GM12874 (cell line): ENCODE measurements at regions not wholly inside any gene's neighbourhood (a gene's known extent, or its start where the extent isn't known, plus 50 kb on each side); places are given as distances from the start of the nearest gene placed in this dataset.

ENCODE experiments used
- TF ChIP-seq, protein P1 (sequence below): IDR thresholded peaks from 2 replicates; pipeline ENCODE4 v1.5.1; 2011; ENCODE audit warnings: low read depth, mild to moderate bottlenecking, control low read depth, low read length, moderate library complexity; ENCODE audit not compliant: insufficient read depth

DNA sequence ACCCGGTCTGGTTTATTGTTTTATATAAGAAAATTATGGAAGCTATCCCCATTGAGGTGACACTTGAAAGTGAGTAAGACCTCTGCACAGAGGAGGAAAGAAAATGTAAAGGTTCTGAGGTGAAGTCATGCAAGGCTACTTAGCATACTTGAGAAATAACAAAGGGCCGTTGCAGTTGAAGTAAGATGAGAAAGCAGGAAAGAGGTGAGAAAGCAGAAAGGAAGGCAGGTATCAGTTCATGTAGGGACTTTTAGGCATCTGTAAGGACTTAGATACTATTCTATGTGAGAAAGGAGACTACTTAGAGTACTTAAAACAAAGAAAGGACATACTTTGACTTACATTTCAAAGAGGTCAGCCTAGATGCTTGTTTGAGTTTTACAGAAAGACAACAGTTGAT lies 84.7 kb downstream of the CASP12 start:
- TF ChIP-seq, protein P1, sequence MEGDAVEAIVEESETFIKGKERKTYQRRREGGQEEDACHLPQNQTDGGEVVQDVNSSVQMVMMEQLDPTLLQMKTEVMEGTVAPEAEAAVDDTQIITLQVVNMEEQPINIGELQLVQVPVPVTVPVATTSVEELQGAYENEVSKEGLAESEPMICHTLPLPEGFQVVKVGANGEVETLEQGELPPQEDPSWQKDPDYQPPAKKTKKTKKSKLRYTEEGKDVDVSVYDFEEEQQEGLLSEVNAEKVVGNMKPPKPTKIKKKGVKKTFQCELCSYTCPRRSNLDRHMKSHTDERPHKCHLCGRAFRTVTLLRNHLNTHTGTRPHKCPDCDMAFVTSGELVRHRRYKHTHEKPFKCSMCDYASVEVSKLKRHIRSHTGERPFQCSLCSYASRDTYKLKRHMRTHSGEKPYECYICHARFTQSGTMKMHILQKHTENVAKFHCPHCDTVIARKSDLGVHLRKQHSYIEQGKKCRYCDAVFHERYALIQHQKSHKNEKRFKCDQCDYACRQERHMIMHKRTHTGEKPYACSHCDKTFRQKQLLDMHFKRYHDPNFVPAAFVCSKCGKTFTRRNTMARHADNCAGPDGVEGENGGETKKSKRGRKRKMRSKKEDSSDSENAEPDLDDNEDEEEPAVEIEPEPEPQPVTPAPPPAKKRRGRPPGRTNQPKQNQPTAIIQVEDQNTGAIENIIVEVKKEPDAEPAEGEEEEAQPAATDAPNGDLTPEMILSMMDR: no peak

DNA sequence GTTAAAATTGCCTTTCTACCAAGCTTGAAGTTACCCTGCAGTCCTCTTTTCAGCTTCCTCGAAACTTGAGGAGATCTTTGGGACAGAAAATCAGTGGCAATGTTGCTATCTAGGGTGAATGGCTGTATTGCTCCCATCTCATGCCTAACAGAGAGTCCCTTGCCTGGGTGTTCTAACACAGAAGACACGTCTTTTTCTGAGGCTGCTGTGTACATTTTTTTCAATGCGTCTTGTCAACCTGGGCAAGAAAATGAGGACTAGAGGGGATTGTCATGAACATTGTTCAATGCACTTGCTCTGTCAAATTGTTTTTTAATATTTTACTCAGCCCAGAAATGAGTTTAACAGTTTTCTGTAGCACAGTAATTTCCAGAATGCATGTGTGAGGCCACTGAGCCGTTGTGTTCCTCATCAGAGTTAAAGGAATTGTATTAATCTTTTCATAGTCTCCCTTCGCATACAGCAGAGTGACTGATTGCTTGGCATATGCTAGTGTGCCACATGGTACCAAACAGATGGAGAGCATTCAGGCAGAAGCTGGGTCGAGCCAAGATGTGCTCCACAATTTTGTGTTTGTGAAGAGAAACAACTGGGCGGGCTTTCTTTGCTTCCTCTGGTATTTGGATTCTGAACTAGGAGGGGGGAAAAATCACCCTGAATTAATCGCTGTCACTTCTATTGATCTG lies 86.0 kb downstream of the CASP12 start:
- TF ChIP-seq, protein P1: no peak

DNA sequence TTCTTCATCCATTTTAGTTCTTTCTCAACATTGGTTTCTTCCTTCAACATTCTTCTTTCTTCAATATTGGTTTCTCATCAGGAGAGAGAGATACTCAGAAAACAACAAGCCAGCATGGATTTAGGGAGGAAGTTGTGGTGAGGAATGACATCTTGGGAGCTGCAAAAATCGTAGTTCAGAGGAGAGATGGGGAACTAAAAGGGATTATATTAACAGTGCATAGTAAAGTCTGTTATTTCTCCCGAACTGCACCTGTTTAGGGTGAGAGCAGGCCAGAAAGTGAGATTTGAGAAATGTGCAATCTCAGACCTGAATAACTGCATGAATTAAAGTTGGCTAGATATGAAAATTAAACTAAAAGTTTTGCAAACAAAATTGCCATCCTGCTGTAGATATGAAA lies 94.5 kb downstream of the CASP12 start:
- TF ChIP-seq, protein P1: no peak

DNA sequence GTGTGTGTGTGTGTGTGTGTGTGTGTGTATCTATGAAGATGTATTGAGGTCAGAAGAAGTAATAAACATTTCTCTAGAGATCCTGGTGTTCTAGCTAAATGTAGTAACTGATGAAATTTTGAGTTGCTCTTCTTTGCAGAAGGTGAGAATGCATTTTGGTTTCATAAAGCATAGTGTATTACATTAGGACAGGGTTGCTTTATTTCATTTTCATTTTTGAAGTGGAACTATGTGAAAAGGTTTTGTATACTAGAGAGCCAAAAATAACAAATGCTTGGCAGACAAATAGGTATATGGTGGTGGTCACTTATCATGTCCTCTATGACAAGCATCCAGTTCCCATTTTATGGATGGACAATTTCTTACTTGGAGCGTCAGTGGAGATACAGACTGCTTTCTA lies 99.0 kb downstream of the CASP12 start:
- TF ChIP-seq, protein P1: no peak

DNA sequence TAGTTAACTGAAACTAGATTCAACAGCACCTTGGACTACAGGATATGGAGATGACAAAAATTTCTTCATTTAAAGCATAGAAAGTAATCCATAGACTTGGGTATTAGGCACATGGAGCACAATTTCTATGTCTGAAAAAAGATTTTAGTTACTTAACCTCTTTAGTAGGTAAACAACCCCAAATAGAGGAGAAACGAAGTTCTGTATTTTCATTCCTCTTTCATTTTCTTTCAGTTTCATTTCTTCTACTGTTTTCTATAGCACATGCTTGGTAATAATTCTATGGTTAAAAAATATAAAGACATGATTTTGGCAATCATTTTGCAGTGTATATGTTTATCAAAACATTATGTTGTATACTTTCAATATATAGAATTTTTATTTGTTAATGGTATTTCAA lies 99.5 kb downstream of the CASP12 start:
- TF ChIP-seq, protein P1: no peak

DNA sequence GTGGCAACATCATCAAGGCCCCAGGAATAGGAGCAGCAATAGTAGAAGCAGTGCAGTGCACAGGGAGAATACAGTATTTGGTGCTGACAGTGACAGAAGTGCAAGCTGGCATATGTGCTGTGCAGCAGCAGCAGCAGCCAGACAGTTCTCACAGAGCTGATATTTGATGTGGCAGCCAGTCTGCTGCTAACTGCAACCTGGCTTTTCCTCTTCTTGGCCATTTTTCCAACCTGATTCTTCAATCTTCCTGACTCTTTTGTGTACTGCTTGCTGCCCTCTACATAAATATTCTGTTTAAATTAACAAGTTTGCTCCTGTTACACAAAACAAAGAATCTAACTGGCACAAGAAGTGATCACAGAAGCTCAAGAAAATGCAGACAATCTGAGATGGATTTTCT lies 102.0 kb downstream of the CASP12 start:
- TF ChIP-seq, protein P1: no peak

DNA sequence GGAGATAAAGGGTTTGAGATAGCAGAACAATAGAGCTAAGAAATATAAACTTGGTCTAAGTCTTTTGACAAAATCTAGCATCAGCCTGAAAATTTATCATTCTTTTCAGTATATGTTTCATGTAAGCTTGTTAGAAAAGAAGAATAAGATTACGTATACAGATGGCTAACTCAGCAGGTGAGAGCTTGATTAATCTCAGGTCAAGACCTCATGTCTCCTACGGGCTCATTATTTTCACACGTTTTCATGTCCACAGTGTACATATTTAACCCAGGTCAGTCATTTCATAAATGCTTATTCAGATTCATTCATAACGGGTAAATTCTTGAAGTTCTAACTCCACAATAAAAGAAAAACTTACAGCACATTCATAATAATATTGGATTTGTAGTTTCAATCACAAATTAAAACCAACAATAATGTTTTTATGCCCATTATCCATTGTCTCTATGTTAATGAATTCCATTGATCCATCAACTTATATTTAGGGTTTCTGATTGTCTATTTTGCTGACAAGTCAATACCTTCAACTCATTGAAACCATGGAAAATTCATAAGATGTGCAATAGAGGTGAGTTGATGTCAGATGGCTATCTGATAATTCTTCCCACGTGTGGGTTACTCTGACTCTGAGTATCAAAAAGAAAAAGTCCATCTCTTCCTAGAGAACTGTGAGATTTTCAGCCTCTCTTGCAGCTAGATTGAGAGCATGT lies 102.6 kb downstream of the CASP12 start:
- TF ChIP-seq, protein P1: no peak
